ENCODE measurements at regions not wholly inside any gene's neighbourhood (a gene's known extent, or its start where the extent isn't known, plus 50 kb on each side); places are given as distances from the start of the nearest gene placed in this dataset.

GRCh38 chr13:74889321-74889720, 592.6 kb downstream of the TBC1D4 start:
- Histone ChIP-seq H3K36me3 (ENCODE audit: control insufficient read depth, insufficient read depth, low read length) (no peaks in the 10 kb centered on the region), H2AFZ (ENCODE audit: low read depth, low read length) (no peak overlapping the region), H3K4me2 (ENCODE audit: insufficient read depth, low read length) (no peak overlapping the region), H3K4me1 (replicated peaks in 1 of 2; ENCODE audit: control insufficient read depth in 2 of 2, insufficient read depth in 2 of 2, low read length in 2 of 2) (no peaks in the 10 kb centered on the region), H3K27ac (ENCODE audit: extremely low read depth, low read depth, low read length) (no peak overlapping the region), H3K79me2 (ENCODE audit: control insufficient read depth, insufficient read depth, low read length) (no peaks in the 10 kb centered on the region), H3K9me1 (ENCODE audit: control insufficient read depth, insufficient read depth, low read length) (no peaks in the 10 kb centered on the region), H3K4me3 (no peak overlapping the region), H3K9ac (ENCODE audit: insufficient read depth in 1 of 2, low read depth in 2 of 2, low read length in 2 of 2) (no peak overlapping the region), H3K9me3 (replicated peaks; ENCODE audit: control insufficient read depth, insufficient read depth, low read depth, low read length) (no peaks in the 10 kb centered on the region), H3K27me3 (ENCODE audit: control insufficient read depth in 2 of 2, insufficient read depth in 2 of 2, low read length in 2 of 2) (no peaks in the 10 kb centered on the region), H4K20me1 (replicated peaks; ENCODE audit: control insufficient read depth, insufficient read depth, low read length) (no peaks in the 10 kb centered on the region)
- FAIRE-seq, result no peak
- POLR2A ChIA-PET, result no interaction called here
- ATAC-seq, result no peak
- intact Hi-C loops (cut with micrococcal nuclease) (no loop called here), in situ Hi-C loops (cut with MboI) (no loop called here)
- no peak for TF ChIP-seq MEIS2 (IDR thresholded peaks at IDR 0.05; ENCODE audit: partially characterized antibody)
- TF ChIP-seq MTF1 (CRISPR knock-in tag; IDR thresholded peaks at IDR 0.05; ENCODE audit: borderline replicate concordance), result no peak
- TF ChIP-seq RERE (CRISPR knock-in tag; IDR thresholded peaks at IDR 0.05; ENCODE audit: borderline replicate concordance), result no peak
- no peak for TF ChIP-seq ZBTB26 (CRISPR knock-in tag; IDR thresholded peaks at IDR 0.05)
- TF ChIP-seq ZNF263 (CRISPR knock-in tag; IDR thresholded peaks at IDR 0.05; ENCODE audit: borderline replicate concordance), result no peak
- no peak for TF ChIP-seq ETV1 (tag; conservative IDR thresholded peaks at IDR 0.05; ENCODE audit: low read depth)
- no peak for TF ChIP-seq KLF6 (CRISPR knock-in tag; IDR thresholded peaks at IDR 0.05; ENCODE audit: borderline replicate concordance)
- TF ChIP-seq, protein P1, sequence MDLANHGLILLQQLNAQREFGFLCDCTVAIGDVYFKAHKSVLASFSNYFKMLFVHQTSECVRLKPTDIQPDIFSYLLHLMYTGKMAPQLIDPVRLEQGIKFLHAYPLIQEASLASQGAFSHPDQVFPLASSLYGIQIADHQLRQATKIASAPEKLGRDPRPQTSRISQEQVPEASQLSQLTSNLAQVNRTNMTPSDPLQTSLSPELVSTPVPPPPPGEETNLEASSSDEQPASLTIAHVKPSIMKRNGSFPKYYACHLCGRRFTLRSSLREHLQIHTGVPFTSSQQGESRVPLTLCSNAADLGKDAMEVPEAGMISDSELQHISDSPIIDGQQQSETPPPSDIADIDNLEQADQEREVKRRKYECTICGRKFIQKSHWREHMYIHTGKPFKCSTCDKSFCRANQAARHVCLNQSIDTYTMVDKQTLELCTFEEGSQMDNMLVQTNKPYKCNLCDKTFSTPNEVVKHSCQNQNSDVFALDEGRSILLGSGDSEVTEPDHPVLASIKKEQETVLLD (IDR thresholded peaks at IDR 0.05), result no peak
- TF ChIP-seq ZNF146 (CRISPR knock-in tag; IDR thresholded peaks at IDR 0.05; ENCODE audit: unreplicated experiment), result no peak
- TF ChIP-seq, protein P2, sequence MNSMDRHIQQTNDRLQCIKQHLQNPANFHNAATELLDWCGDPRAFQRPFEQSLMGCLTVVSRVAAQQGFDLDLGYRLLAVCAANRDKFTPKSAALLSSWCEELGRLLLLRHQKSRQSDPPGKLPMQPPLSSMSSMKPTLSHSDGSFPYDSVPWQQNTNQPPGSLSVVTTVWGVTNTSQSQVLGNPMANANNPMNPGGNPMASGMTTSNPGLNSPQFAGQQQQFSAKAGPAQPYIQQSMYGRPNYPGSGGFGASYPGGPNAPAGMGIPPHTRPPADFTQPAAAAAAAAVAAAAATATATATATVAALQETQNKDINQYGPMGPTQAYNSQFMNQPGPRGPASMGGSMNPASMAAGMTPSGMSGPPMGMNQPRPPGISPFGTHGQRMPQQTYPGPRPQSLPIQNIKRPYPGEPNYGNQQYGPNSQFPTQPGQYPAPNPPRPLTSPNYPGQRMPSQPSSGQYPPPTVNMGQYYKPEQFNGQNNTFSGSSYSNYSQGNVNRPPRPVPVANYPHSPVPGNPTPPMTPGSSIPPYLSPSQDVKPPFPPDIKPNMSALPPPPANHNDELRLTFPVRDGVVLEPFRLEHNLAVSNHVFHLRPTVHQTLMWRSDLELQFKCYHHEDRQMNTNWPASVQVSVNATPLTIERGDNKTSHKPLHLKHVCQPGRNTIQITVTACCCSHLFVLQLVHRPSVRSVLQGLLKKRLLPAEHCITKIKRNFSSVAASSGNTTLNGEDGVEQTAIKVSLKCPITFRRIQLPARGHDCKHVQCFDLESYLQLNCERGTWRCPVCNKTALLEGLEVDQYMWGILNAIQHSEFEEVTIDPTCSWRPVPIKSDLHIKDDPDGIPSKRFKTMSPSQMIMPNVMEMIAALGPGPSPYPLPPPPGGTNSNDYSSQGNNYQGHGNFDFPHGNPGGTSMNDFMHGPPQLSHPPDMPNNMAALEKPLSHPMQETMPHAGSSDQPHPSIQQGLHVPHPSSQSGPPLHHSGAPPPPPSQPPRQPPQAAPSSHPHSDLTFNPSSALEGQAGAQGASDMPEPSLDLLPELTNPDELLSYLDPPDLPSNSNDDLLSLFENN (IDR thresholded peaks at IDR 0.05; ENCODE audit: low read depth in 2 of 2, low read length in 2 of 2), result no peak
- TF ChIP-seq ESRRA (IDR thresholded peaks at IDR 0.05; ENCODE audit: borderline replicate concordance, low read depth), result no peak
- DNase-seq (ENCODE audit: extremely low read depth in 1 of 4, low spot score in 3 of 4), result no peak
- BruUV-seq (replicated peaks), result no TSS peak
- CTCF ChIA-PET (ENCODE audit: low intra/inter-chr PET ratio), result no interaction called here

All from K562 (cell line).